HCT116 (cell line): ENCODE measurements at regions not wholly inside any gene's neighbourhood (a gene's known extent, or its start where the extent isn't known, plus 50 kb on each side); places are given as distances from the start of the nearest gene placed in this dataset.

ENCODE experiments used
- ATAC-seq: fragments of 200-7000 bp; cut with Tn5 transposase; 2 replicates; pipeline ENCODE4 v1.9.1; 2020; ENCODE audit warnings: mild to moderate bottlenecking, moderate library complexity
- BruUV-seq: library from RNA; stranded (reverse); fragments of 400-500 nt; replicated peaks from 2 replicates; lab custom pipeline; 2021; lab: Mats Ljungman, UMichigan
- CTCF ChIA-PET: fragments of 300-600 bp; sonication (Branson Sonifier 250); formaldehyde crosslinking; loops from one replicate; lab custom pipeline; 2021; ENCODE audit warnings: antibody characterized with exemption; lab: Charles Lee
- POLR2A ChIA-PET: fragments of 300-600, 350-600 bp; sonication (Branson Sonifier 250); formaldehyde crosslinking; loops from one replicate; lab custom pipeline; 2021; ENCODE audit warnings: antibody characterized with exemption; lab: Charles Lee
- RAD21 ChIA-PET, 2 experiments: fragments of 300-600 bp; sonication (Branson Sonifier 250); formaldehyde crosslinking; loops; one replicate each; lab custom pipeline; 2023; ENCODE audit warnings: low total read pairs in 2 of 2; ENCODE audit not compliant: uncharacterized antibody in 2 of 2, unreplicated experiment in 2 of 2, low non-redundant PET in 1 of 2; lab: Charles Lee
- DNase-seq: peaks from one replicate; pipeline ENCODE4 v3.0.0-alpha.2; 2010; ENCODE audit warnings: low read depth, low spot score
- H2AFZ ChIP-seq: fragments of 200-600 bp; shearing (Covaris generic), sonication (generic); 2 replicates; pipeline ENCODE4 v1.6.1; 2017; ENCODE audit warnings: low read depth, mixed run types, mixed read lengths, antibody characterized with exemption, low read length; ENCODE audit not compliant: poor library complexity, severe bottlenecking
- H3K27ac ChIP-seq: 2 replicates; pipeline ENCODE4 v1.5.1; 2012; ENCODE audit warnings: low read depth, low read length
- H3K27me3 ChIP-seq: fragments of 200-600 bp; sonication (generic); 2 replicates; pipeline ENCODE4 v1.6.1; 2016; ENCODE audit warnings: mixed run types, low read length, mixed read lengths; ENCODE audit not compliant: insufficient read depth
- H3K36me3 ChIP-seq, 2 experiments: fragments of 200-500 bp in 1 of 2; fragments of 200-600 bp in 1 of 2; sonication (Bioruptor generic) in 1 of 2; sonication (generic) in 1 of 2; 2 replicates each; pipeline versions ENCODE4 v1.5.1 to v1.6.1; 2014 to 2016; ENCODE audit warnings: low read length in 2 of 2, inconsistent platforms in 1 of 2, mixed read lengths in 1 of 2, mixed run types in 1 of 2; ENCODE audit not compliant: insufficient read depth in 2 of 2, control insufficient read depth in 1 of 2
- H3K4me1 ChIP-seq, 2 experiments: fragments of 200-600 bp in 1 of 2; sonication (generic) in 1 of 2; 2 replicates each; pipeline versions ENCODE4 v1.5.1 to v1.6.1; 2012 to 2017; ENCODE audit warnings: low read length in 2 of 2, inconsistent platforms in 1 of 2, mild to moderate bottlenecking in 1 of 2, mixed read lengths in 1 of 2, mixed run types in 1 of 2, moderate library complexity in 1 of 2; ENCODE audit not compliant: insufficient read depth in 2 of 2, control insufficient read depth in 1 of 2
- H3K4me2 ChIP-seq: fragments of 200-600 bp; sonication (generic); 2 replicates; pipeline ENCODE4 v1.6.1; 2017; ENCODE audit warnings: mixed run types, low read length, mixed read lengths
- H3K4me3 ChIP-seq, 2 experiments: fragments of 200-600 bp in 1 of 2; sonication (generic) in 1 of 2; replicated peaks in 1 of 2; 2 replicates each; pipeline ENCODE4 v1.5.1; 2011 to 2016; ENCODE audit warnings: low read length in 2 of 2, control low read depth in 1 of 2, low read depth in 1 of 2, mild to moderate bottlenecking in 1 of 2, mixed read lengths in 1 of 2, mixed run types in 1 of 2
- H3K79me2 ChIP-seq: fragments of 200-600 bp; sonication (generic); 2 replicates; pipeline ENCODE4 v1.6.1; 2017; ENCODE audit warnings: mild to moderate bottlenecking, mixed run types, low read length, moderate library complexity, mixed read lengths; ENCODE audit not compliant: insufficient read depth
- H3K9ac ChIP-seq: fragments of 200-600 bp; sonication (generic); 2 replicates; pipeline ENCODE4 v1.6.1; 2016; ENCODE audit warnings: low read length, mixed read lengths
- H3K9me2 ChIP-seq: fragments of 200-600 bp; sonication (generic), shearing (Covaris generic); 2 replicates; pipeline ENCODE4 v1.6.1; 2017; ENCODE audit warnings: mixed run types, mild to moderate bottlenecking, moderate library complexity; ENCODE audit not compliant: insufficient read depth
- H3K9me3 ChIP-seq, 2 experiments: fragments of 200-500 bp in 1 of 2; fragments of 200-600 bp in 1 of 2; sonication (Bioruptor generic) in 1 of 2; sonication (generic) in 1 of 2; 2 replicates each; pipeline ENCODE4 v1.6.1; 2014 to 2017; ENCODE audit warnings: low read length in 2 of 2, mixed read lengths in 2 of 2, inconsistent platforms in 1 of 2, low read depth in 1 of 2, mild to moderate bottlenecking in 1 of 2, mixed run types in 1 of 2, moderate library complexity in 1 of 2; ENCODE audit not compliant: control insufficient read depth in 1 of 2, insufficient read depth in 1 of 2
- H4K20me1 ChIP-seq: fragments of 200-600 bp; sonication (generic), shearing (Covaris generic); 2 replicates; pipeline ENCODE4 v1.6.1; 2017; ENCODE audit warnings: mixed run types, mild to moderate bottlenecking, moderate library complexity; ENCODE audit not compliant: insufficient read depth
- CEBPB ChIP-seq: IDR thresholded peaks from 2 replicates; pipeline ENCODE4 v1.6.1; 2012; ENCODE audit warnings: low read depth
- ELF1 ChIP-seq: IDR thresholded peaks from 2 replicates; pipeline ENCODE4 v1.6.1; 2012; ENCODE audit warnings: low read depth, borderline replicate concordance
- EZH2 ChIP-seq: fragments of 200-600 bp; sonication (generic); IDR thresholded peaks from 2 replicates; pipeline ENCODE4 v1.6.1; 2017; ENCODE audit warnings: antibody characterized with exemption, mixed run types
- POLR2AphosphoS5 ChIP-seq: IDR thresholded peaks from 2 replicates; pipeline ENCODE4 v1.6.1; 2011; ENCODE audit warnings: mild to moderate bottlenecking, low read depth, low read length, moderate library complexity
- SRF ChIP-seq: IDR thresholded peaks from 2 replicates; pipeline ENCODE4 v1.6.1; 2012; ENCODE audit warnings: low read depth
- ZFX ChIP-seq: fragments of 450-650 bp; IDR thresholded peaks from 2 replicates; pipeline ENCODE4 v1.6.1; 2017
- intact Hi-C: fragments of 100-400 bp; cut with micrococcal nuclease; formaldehyde crosslinking; loops from 2 replicates; pipeline ENCODE4 v1.10.0; 2022
- TF ChIP-seq, protein P1 (sequence below): IDR thresholded peaks from 2 replicates; pipeline ENCODE4 v1.6.1; 2011; ENCODE audit warnings: mild to moderate bottlenecking, low read length, moderate library complexity; ENCODE audit not compliant: insufficient replicate concordance; ENCODE audit errors: extremely low read depth
- TF ChIP-seq, protein P2 (sequence below): IDR thresholded peaks from 2 replicates; pipeline ENCODE4 v1.6.1; 2012

- CTCF ChIA-PET = no interaction called here
- no TSS peak for BruUV-seq
Observed at GRCh38 chr3:197365586-197365985, 67.2 kb upstream of the DLG1 start.

DNA sequence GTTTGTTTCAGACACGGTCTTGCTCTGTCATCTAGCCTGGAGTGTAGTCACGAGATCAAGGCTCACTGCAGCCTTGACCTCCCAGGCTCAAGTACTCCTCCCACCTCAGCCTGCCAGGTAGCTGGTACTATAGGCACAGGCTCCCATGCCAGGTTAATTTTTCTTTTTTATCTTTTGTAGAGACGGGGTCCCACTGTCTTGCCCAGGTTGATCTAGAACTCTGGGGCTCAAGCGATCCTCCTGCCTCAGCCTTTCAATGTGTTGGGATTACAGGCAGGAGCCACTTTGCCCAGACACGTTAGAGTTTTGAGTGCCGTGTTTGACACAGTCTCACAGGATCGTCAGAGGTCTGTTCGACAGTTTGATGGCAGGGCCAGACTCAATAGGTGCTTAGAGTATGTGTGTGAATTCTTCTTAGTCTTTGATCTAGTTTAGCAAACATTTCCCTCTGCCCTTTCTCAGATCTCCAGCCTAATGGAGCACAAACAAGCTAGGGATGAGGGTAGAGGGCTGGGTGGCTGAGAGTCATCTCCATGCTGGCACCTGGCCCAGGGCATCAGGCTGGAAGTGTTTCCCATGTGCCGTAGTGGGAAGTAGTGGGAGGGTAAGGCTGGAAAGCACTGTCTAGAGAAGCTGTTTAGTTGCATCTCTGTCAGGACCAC lies 66.1 kb upstream of the DLG1 start:
- BruUV-seq = no TSS peak
- ATAC-seq (no peak), DNase-seq (no peak)
- Histone ChIP-seq H3K36me3 (no peaks in the 10 kb centered on the region), H3K9me2 (no peaks in the 10 kb centered on the region), H3K79me2 (no peaks in the 10 kb centered on the region), H4K20me1 (no peaks in the 10 kb centered on the region), H3K27ac (no peak overlapping the region), H3K4me2 (no peak overlapping the region), H2AFZ (no peak overlapping the region), H3K9ac (no peak overlapping the region), H3K4me3 (no peak overlapping the region), H3K4me1 (no peaks in the 10 kb centered on the region; a peak in 1 of 4 replicates), H3K27me3 (no peaks in the 10 kb centered on the region), H3K9me3 (peaks cover 0 to 4% of the 10 kb centered on the region in 2 experiments; a peak in 1 of 4 replicates)
- RAD21 ChIA-PET = no interaction called here
- TF ChIP-seq, protein P1, sequence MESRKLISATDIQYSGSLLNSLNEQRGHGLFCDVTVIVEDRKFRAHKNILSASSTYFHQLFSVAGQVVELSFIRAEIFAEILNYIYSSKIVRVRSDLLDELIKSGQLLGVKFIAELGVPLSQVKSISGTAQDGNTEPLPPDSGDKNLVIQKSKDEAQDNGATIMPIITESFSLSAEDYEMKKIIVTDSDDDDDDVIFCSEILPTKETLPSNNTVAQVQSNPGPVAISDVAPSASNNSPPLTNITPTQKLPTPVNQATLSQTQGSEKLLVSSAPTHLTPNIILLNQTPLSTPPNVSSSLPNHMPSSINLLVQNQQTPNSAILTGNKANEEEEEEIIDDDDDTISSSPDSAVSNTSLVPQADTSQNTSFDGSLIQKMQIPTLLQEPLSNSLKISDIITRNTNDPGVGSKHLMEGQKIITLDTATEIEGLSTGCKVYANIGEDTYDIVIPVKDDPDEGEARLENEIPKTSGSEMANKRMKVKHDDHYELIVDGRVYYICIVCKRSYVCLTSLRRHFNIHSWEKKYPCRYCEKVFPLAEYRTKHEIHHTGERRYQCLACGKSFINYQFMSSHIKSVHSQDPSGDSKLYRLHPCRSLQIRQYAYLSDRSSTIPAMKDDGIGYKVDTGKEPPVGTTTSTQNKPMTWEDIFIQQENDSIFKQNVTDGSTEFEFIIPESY = no peak
- TF ChIP-seq ZFX (no peak), SRF (no peak)
- TF ChIP-seq, protein P2, sequence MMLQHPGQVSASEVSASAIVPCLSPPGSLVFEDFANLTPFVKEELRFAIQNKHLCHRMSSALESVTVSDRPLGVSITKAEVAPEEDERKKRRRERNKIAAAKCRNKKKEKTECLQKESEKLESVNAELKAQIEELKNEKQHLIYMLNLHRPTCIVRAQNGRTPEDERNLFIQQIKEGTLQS = no peak
- POLR2A ChIA-PET = no interaction called here
- CTCF ChIA-PET = no interaction called here
- intact Hi-C loops = no loop called here

More at GRCh38 chr3:197365586-197365985, 67.2 kb upstream of the DLG1 start:
- ChIA-PET RAD21 (no interaction called here), POLR2A (no interaction called here)
- H3K27ac ChIP-seq = no peak overlapping the region
- H3K9me2 ChIP-seq = no peaks in the 10 kb centered on the region
- no peak overlapping the region for H3K9ac ChIP-seq
- no peaks in the 10 kb centered on the region for H3K79me2 ChIP-seq
- TF ChIP-seq POLR2AphosphoS5 (no peak), CEBPB (no peak), SRF (no peak), EZH2 (no peak), ELF1 (no peak)
- H3K4me2 ChIP-seq = no peak overlapping the region
- H4K20me1 ChIP-seq = no peaks in the 10 kb centered on the region
- no peak overlapping the region for H3K4me3 ChIP-seq
- H3K36me3 ChIP-seq = no peaks in the 10 kb centered on the region
- H3K4me1 ChIP-seq = no peaks in the 10 kb centered on the region; a peak in 1 of 4 replicates
- H3K27me3 ChIP-seq = no peaks in the 10 kb centered on the region
- ATAC-seq (no peak), DNase-seq (no peak)
- peaks cover 0 to under 1% of the 10 kb centered on the region in 2 experiments; a peak in 1 of 4 replicates for H3K9me3 ChIP-seq
- H2AFZ ChIP-seq = no peak overlapping the region
- intact Hi-C loops = no loop called here
